ENCODE measurements at regions not wholly inside any gene's neighbourhood (a gene's known extent, or its start where the extent isn't known, plus 50 kb on each side); places are given as distances from the start of the nearest gene placed in this dataset.

GRCh38 chr5:173527671-173528070, 88.8 kb downstream of the BOD1 start:
- TF ChIP-seq CTCF (conservative IDR thresholded peaks at IDR 0.05; ENCODE audit: low read depth, low read length): no peak
- TF ChIP-seq EZH2 (IDR thresholded peaks at IDR 0.05; ENCODE audit: borderline replicate concordance, low read depth, low read length, poor library complexity, severe bottlenecking): no peak
